ENCODE measurements at regions not wholly inside any gene's neighbourhood (a gene's known extent, or its start where the extent isn't known, plus 50 kb on each side); places are given as distances from the start of the nearest gene placed in this dataset.

DNA sequence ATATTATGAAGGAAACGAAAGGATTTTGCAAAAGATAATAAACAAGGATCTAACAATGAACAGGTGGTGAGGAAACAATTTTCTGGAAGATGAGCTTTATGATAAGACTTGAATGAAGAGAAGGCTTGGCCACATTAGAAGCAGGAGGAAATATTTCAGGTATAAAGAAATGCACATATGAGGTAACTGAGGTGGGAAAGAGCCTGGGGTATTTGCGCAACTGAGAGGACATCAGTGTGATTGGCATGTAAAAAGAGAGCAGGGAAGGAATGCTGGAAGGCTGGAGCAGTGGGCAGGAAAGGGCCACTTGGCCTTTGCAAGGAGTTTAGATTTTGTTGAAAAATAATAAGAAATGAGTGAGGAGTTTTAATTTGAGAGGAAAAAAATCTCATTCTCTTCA lies 414.4 kb upstream of the TMCO5A start (continued):
- TF ChIP-seq CREB1 (CRISPR knock-in tag; IDR thresholded peaks at IDR 0.05; ENCODE audit: low read depth) (no peak), NANOG (IDR thresholded peaks at IDR 0.05; ENCODE audit: borderline replicate concordance) (no peak), JUNB (IDR thresholded peaks at IDR 0.05; ENCODE audit: unreplicated experiment) (no peak), ZNF114 (CRISPR knock-in tag; IDR thresholded peaks at IDR 0.05) (no peak), EZH2 (IDR thresholded peaks at IDR 0.05; ENCODE audit: low read depth, unreplicated experiment) (no peak), STAT1 (IDR thresholded peaks at IDR 0.05; ENCODE audit: unreplicated experiment) (no peak), POLR2AphosphoS5 (IDR thresholded peaks at IDR 0.05; ENCODE audit: low read depth) (no peak)
- TF ChIP-seq, protein P1, sequence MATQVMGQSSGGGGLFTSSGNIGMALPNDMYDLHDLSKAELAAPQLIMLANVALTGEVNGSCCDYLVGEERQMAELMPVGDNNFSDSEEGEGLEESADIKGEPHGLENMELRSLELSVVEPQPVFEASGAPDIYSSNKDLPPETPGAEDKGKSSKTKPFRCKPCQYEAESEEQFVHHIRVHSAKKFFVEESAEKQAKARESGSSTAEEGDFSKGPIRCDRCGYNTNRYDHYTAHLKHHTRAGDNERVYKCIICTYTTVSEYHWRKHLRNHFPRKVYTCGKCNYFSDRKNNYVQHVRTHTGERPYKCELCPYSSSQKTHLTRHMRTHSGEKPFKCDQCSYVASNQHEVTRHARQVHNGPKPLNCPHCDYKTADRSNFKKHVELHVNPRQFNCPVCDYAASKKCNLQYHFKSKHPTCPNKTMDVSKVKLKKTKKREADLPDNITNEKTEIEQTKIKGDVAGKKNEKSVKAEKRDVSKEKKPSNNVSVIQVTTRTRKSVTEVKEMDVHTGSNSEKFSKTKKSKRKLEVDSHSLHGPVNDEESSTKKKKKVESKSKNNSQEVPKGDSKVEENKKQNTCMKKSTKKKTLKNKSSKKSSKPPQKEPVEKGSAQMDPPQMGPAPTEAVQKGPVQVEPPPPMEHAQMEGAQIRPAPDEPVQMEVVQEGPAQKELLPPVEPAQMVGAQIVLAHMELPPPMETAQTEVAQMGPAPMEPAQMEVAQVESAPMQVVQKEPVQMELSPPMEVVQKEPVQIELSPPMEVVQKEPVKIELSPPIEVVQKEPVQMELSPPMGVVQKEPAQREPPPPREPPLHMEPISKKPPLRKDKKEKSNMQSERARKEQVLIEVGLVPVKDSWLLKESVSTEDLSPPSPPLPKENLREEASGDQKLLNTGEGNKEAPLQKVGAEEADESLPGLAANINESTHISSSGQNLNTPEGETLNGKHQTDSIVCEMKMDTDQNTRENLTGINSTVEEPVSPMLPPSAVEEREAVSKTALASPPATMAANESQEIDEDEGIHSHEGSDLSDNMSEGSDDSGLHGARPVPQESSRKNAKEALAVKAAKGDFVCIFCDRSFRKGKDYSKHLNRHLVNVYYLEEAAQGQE (IDR thresholded peaks at IDR 0.05; ENCODE audit: unreplicated experiment) = no peak
- TF ChIP-seq, protein P2, sequence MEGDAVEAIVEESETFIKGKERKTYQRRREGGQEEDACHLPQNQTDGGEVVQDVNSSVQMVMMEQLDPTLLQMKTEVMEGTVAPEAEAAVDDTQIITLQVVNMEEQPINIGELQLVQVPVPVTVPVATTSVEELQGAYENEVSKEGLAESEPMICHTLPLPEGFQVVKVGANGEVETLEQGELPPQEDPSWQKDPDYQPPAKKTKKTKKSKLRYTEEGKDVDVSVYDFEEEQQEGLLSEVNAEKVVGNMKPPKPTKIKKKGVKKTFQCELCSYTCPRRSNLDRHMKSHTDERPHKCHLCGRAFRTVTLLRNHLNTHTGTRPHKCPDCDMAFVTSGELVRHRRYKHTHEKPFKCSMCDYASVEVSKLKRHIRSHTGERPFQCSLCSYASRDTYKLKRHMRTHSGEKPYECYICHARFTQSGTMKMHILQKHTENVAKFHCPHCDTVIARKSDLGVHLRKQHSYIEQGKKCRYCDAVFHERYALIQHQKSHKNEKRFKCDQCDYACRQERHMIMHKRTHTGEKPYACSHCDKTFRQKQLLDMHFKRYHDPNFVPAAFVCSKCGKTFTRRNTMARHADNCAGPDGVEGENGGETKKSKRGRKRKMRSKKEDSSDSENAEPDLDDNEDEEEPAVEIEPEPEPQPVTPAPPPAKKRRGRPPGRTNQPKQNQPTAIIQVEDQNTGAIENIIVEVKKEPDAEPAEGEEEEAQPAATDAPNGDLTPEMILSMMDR (conservative IDR thresholded peaks at IDR 0.05; ENCODE audit: low read depth in 2 of 2) = no peak
- TF ChIP-seq, protein P3, sequence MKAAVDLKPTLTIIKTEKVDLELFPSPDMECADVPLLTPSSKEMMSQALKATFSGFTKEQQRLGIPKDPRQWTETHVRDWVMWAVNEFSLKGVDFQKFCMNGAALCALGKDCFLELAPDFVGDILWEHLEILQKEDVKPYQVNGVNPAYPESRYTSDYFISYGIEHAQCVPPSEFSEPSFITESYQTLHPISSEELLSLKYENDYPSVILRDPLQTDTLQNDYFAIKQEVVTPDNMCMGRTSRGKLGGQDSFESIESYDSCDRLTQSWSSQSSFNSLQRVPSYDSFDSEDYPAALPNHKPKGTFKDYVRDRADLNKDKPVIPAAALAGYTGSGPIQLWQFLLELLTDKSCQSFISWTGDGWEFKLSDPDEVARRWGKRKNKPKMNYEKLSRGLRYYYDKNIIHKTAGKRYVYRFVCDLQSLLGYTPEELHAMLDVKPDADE (IDR thresholded peaks at IDR 0.05) = no peak

DNA sequence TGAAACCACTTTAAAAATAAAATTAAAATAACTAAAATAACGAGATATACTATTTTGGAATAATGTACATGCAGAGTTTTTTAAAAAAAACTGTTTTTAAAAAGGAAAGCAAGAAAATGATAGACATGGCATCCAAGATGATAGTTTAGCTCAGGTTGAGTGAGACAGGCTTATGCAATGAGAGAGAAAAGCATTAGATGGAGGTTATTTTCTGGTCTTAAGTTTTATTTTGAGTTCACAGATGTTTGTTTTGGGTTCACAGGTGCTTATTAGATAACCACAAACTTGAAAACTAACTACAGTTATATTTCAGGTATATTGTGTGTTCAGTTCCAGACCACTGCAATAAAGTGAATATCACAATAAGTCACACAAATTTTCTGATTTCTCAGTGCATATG lies 413.6 kb upstream of the TMCO5A start:
- Histone ChIP-seq H3K79me2 (replicated peaks; ENCODE audit: insufficient read depth) (no peaks in the 10 kb centered on the region), H3K27me3 (ENCODE audit: insufficient read depth) (no peaks in the 10 kb centered on the region), H3K4me1 (ENCODE audit: insufficient read depth) (no peaks in the 10 kb centered on the region), H2AFZ (no peak overlapping the region), H3F3A (replicated peaks; ENCODE audit: low read depth) (no peaks in the 10 kb centered on the region), H3K9me2 (ENCODE audit: insufficient read depth) (no peaks in the 10 kb centered on the region; the same call in 1 of the 2 replicates), H3K36me3 (ENCODE audit: insufficient read depth) (no peaks in the 10 kb centered on the region), H3K4me3 (no peak overlapping the region), H4K20me1 (replicated peaks; ENCODE audit: insufficient read depth) (no peaks in the 10 kb centered on the region), H3K4me2 (no peak overlapping the region), H3K27ac (ENCODE audit: low read depth) (no peak overlapping the region)
- no peak for ATAC-seq
- H3K4me3 Mint-ChIP-seq = no peak overlapping the region
- no peaks in the 10 kb centered on the region for H3K36me3 Mint-ChIP-seq (ENCODE audit: low read depth)
- H3K27ac Mint-ChIP-seq = no peak overlapping the region
- H3K4me1 Mint-ChIP-seq = peaks cover 8% of the 10 kb centered on the region; the same call in 1 of the 3 replicates
- peaks cover 2% of the 10 kb centered on the region for H3K27me3 Mint-ChIP-seq (ENCODE audit: insufficient read depth, low read depth, poor library complexity)
- H3K9me3 Mint-ChIP-seq = no peaks in the 10 kb centered on the region
- no peak for DNase-seq (ENCODE audit: low spot score)
- TF ChIP-seq JUNB (IDR thresholded peaks at IDR 0.05; ENCODE audit: unreplicated experiment) (no peak), CREB1 (CRISPR knock-in tag; IDR thresholded peaks at IDR 0.05; ENCODE audit: low read depth) (no peak), POLR2AphosphoS5 (IDR thresholded peaks at IDR 0.05; ENCODE audit: low read depth) (no peak), EZH2phosphoT487 (IDR thresholded peaks at IDR 0.05; ENCODE audit: unreplicated experiment) (no peak), ZNF114 (CRISPR knock-in tag; IDR thresholded peaks at IDR 0.05) (no peak), ZNF331 (CRISPR knock-in tag; IDR thresholded peaks at IDR 0.05; ENCODE audit: low read depth) (no peak)
- TF ChIP-seq, protein P3 (IDR thresholded peaks at IDR 0.05) = no peak
- TF ChIP-seq, protein P1 (IDR thresholded peaks at IDR 0.05; ENCODE audit: unreplicated experiment) = no peak

Data from GM23338 (cell line).